ENCODE measurements at regions not wholly inside any gene's neighbourhood (a gene's known extent, or its start where the extent isn't known, plus 50 kb on each side); places are given as distances from the start of the nearest gene placed in this dataset.

GRCh38 chr22:45061332-45061731 is 51.5 kb upstream of the PHF21B start:
- TF ChIP-seq POLR2A (IDR thresholded peaks at IDR 0.05; ENCODE audit: low read depth, low read length) = no peak
- no peak for TF ChIP-seq POU2F2 (IDR thresholded peaks at IDR 0.05; ENCODE audit: low read depth, low read length)
- no peak for TF ChIP-seq SPI1 (IDR thresholded peaks at IDR 0.05; ENCODE audit: low read depth, low read length)
- no peak for TF ChIP-seq POLR2AphosphoS5 (IDR thresholded peaks at IDR 0.05; ENCODE audit: low read depth, low read length)
- no peak for TF ChIP-seq PAX5 (IDR thresholded peaks at IDR 0.05; ENCODE audit: insufficient read depth, low read length, severe bottlenecking)
- TF ChIP-seq TAF1 (IDR thresholded peaks at IDR 0.05; ENCODE audit: low read depth, low read length) = no peak
- no peak for FAIRE-seq
- no peak for DNase-seq (ENCODE audit: insufficient read length, low spot score)

- FAIRE-seq = peak; percentile 72
- peak; percentile 35 for DNase-seq (ENCODE audit: insufficient read length, low spot score)
Measured at GRCh38 chr22:45064313-45065278, 54.8 kb upstream of the PHF21B start.

GRCh38 chr22:45065726-45066125 is 55.9 kb upstream of the PHF21B start:
- DNase-seq (ENCODE audit: insufficient read length, low spot score) (no peak), FAIRE-seq (no peak)
- TF ChIP-seq PAX5 (IDR thresholded peaks at IDR 0.05; ENCODE audit: insufficient read depth, low read length, severe bottlenecking) (no peak), SPI1 (IDR thresholded peaks at IDR 0.05; ENCODE audit: low read depth, low read length) (no peak), POLR2A (IDR thresholded peaks at IDR 0.05; ENCODE audit: low read depth, low read length) (no peak), TAF1 (IDR thresholded peaks at IDR 0.05; ENCODE audit: low read depth, low read length) (no peak), POU2F2 (IDR thresholded peaks at IDR 0.05; ENCODE audit: low read depth, low read length) (no peak), POLR2AphosphoS5 (IDR thresholded peaks at IDR 0.05; ENCODE audit: low read depth, low read length) (no peak)

More at GRCh38 chr22:45064313-45065278, 54.8 kb upstream of the PHF21B start:
- TF ChIP-seq SPI1 (IDR thresholded peaks at IDR 0.05; ENCODE audit: low read depth, low read length) (no peak), TAF1 (IDR thresholded peaks at IDR 0.05; ENCODE audit: low read depth, low read length) (no peak), POLR2AphosphoS5 (IDR thresholded peaks at IDR 0.05; ENCODE audit: low read depth, low read length) (no peak)

- FAIRE-seq (no peak), DNase-seq (ENCODE audit: insufficient read length, low spot score) (no peak)
- TF ChIP-seq POLR2AphosphoS5 (IDR thresholded peaks at IDR 0.05; ENCODE audit: low read depth, low read length) (no peak), POLR2A (IDR thresholded peaks at IDR 0.05; ENCODE audit: low read depth, low read length) (no peak), POU2F2 (IDR thresholded peaks at IDR 0.05; ENCODE audit: low read depth, low read length) (no peak), TAF1 (IDR thresholded peaks at IDR 0.05; ENCODE audit: low read depth, low read length) (no peak), PAX5 (IDR thresholded peaks at IDR 0.05; ENCODE audit: insufficient read depth, low read length, severe bottlenecking) (no peak), SPI1 (IDR thresholded peaks at IDR 0.05; ENCODE audit: low read depth, low read length) (no peak)
Measured at GRCh38 chr22:45067731-45068130, 57.9 kb upstream of the PHF21B start.

- DNase-seq (ENCODE audit: insufficient read length, low spot score) = no peak
- FAIRE-seq = no peak
- TF ChIP-seq TAF1 (IDR thresholded peaks at IDR 0.05; ENCODE audit: low read depth, low read length) (no peak), SPI1 (IDR thresholded peaks at IDR 0.05; ENCODE audit: low read depth, low read length) (no peak), POLR2A (IDR thresholded peaks at IDR 0.05; ENCODE audit: low read depth, low read length) (no peak), POU2F2 (IDR thresholded peaks at IDR 0.05; ENCODE audit: low read depth, low read length) (no peak), PAX5 (IDR thresholded peaks at IDR 0.05; ENCODE audit: insufficient read depth, low read length, severe bottlenecking) (no peak), POLR2AphosphoS5 (IDR thresholded peaks at IDR 0.05; ENCODE audit: low read depth, low read length) (no peak)
Measured at GRCh38 chr22:45069925-45070324, 60.1 kb upstream of the PHF21B start.

- no peak for FAIRE-seq
- no peak for TF ChIP-seq SPI1 (IDR thresholded peaks at IDR 0.05; ENCODE audit: low read depth, low read length)
- no peak for TF ChIP-seq POLR2AphosphoS5 (IDR thresholded peaks at IDR 0.05; ENCODE audit: low read depth, low read length)
- no peak for TF ChIP-seq POU2F2 (IDR thresholded peaks at IDR 0.05; ENCODE audit: low read depth, low read length)
- no peak for TF ChIP-seq TAF1 (IDR thresholded peaks at IDR 0.05; ENCODE audit: low read depth, low read length)
- TF ChIP-seq PAX5 (IDR thresholded peaks at IDR 0.05; ENCODE audit: insufficient read depth, low read length, severe bottlenecking) = no peak
- no peak for TF ChIP-seq POLR2A (IDR thresholded peaks at IDR 0.05; ENCODE audit: low read depth, low read length)
- no peak for DNase-seq (ENCODE audit: insufficient read length, low spot score)
Measured at GRCh38 chr22:45071618-45072017, 61.8 kb upstream of the PHF21B start.

GRCh38 chr22:45072322-45072903 is 62.6 kb upstream of the PHF21B start:
- no peak for TF ChIP-seq POLR2AphosphoS5 (IDR thresholded peaks at IDR 0.05; ENCODE audit: low read depth, low read length)
- DNase-seq (ENCODE audit: insufficient read length, low spot score) (no peak), FAIRE-seq (no peak)

GRCh38 chr22:45073064-45073463 is 63.3 kb upstream of the PHF21B start:
- FAIRE-seq (no peak), DNase-seq (ENCODE audit: insufficient read length, low spot score) (no peak)
- TF ChIP-seq SPI1 (IDR thresholded peaks at IDR 0.05; ENCODE audit: low read depth, low read length) = peak; percentile 47
- TF ChIP-seq PAX5 (IDR thresholded peaks at IDR 0.05; ENCODE audit: insufficient read depth, low read length, severe bottlenecking) = no peak

- TF ChIP-seq POU2F2 (IDR thresholded peaks at IDR 0.05; ENCODE audit: low read depth, low read length) (no peak), POLR2A (IDR thresholded peaks at IDR 0.05; ENCODE audit: low read depth, low read length) (no peak), TAF1 (IDR thresholded peaks at IDR 0.05; ENCODE audit: low read depth, low read length) (no peak), POLR2AphosphoS5 (IDR thresholded peaks at IDR 0.05; ENCODE audit: low read depth, low read length) (no peak), SPI1 (IDR thresholded peaks at IDR 0.05; ENCODE audit: low read depth, low read length) (no peak), PAX5 (IDR thresholded peaks at IDR 0.05; ENCODE audit: insufficient read depth, low read length, severe bottlenecking) (no peak)
- FAIRE-seq (no peak), DNase-seq (ENCODE audit: insufficient read length, low spot score) (no peak)
Measured at GRCh38 chr22:45077286-45077685, 67.5 kb upstream of the PHF21B start.
